PC-9 (cell line): ENCODE measurements at regions not wholly inside any gene's neighbourhood (a gene's known extent, or its start where the extent isn't known, plus 50 kb on each side); places are given as distances from the start of the nearest gene placed in this dataset.

Experiments used
- BruUV-seq: library from RNA; stranded (reverse); fragments of 400-500 nt; replicated peaks from 2 replicates; lab custom pipeline; 2021; lab: Mats Ljungman, UMichigan
- CTCF ChIA-PET: fragments of 300-600 bp; sonication (Branson Sonifier 250); formaldehyde crosslinking; loops from one replicate; lab custom pipeline; 2022; ENCODE audit warnings: antibody characterized with exemption; lab: Charles Lee
- POLR2A ChIA-PET: fragments of 300-600 bp; sonication (Branson Sonifier 250); formaldehyde crosslinking; loops from one replicate; lab custom pipeline; 2022; ENCODE audit warnings: antibody characterized with exemption; ENCODE audit not compliant: unreplicated experiment; lab: Charles Lee
- DNase-seq, 2 experiments: peaks; one replicate each; pipeline versions ENCODE4 v3.0.0 to v3.0.0-alpha.2; 2015 to 2022; ENCODE audit warnings: mixed read lengths in 1 of 2
- H2AFZ ChIP-seq: fragments of 200-600 bp; sonication (generic); 2 replicates; pipeline ENCODE4 v1.8.1; 2017; ENCODE audit warnings: antibody characterized with exemption
- H3F3A ChIP-seq: fragments of 200-600 bp; sonication (generic); 2 replicates; pipeline ENCODE4 v1.8.1; 2017; ENCODE audit warnings: antibody characterized with exemption, mild to moderate bottlenecking, low read depth; ENCODE audit not compliant: insufficient read depth
- H3K27ac ChIP-seq: fragments of 200-600 bp; sonication (generic); 2 replicates; pipeline ENCODE4 v1.6.1; 2016; ENCODE audit warnings: mixed run types
- H3K27me3 ChIP-seq: fragments of 200-600 bp; sonication (generic); 2 replicates; pipeline ENCODE4 v1.6.1; 2016; ENCODE audit warnings: low read depth, mixed run types; ENCODE audit not compliant: insufficient read depth
- H3K36me3 ChIP-seq: fragments of 200-600 bp; sonication (generic); 2 replicates; pipeline ENCODE4 v1.6.1; 2016; ENCODE audit warnings: low read depth, mixed run types
- H3K4me1 ChIP-seq: fragments of 200-600 bp; sonication (generic); replicated peaks from 2 replicates; pipeline ENCODE4 v1.6.1; 2016; ENCODE audit warnings: mixed run types; ENCODE audit not compliant: insufficient read depth
- H3K4me2 ChIP-seq: fragments of 200-600 bp; sonication (generic); 2 replicates; pipeline ENCODE4 v1.6.1; 2017; ENCODE audit warnings: mixed run types
- H3K4me3 ChIP-seq: fragments of 200-600 bp; sonication (generic); 2 replicates; pipeline ENCODE4 v1.6.1; 2016; ENCODE audit warnings: mixed run types
- H3K79me2 ChIP-seq: fragments of 200-600 bp; sonication (generic); 2 replicates; pipeline ENCODE4 v1.6.1; 2017; ENCODE audit warnings: low read depth, mixed run types
- H3K9me2 ChIP-seq: fragments of 200-600 bp; sonication (generic); 2 replicates; pipeline ENCODE4 v1.8.1; 2017; ENCODE audit warnings: mild to moderate bottlenecking; ENCODE audit not compliant: insufficient read depth
- H3K9me3 ChIP-seq: fragments of 200-600 bp; sonication (generic); 2 replicates; pipeline ENCODE4 v1.8.1; 2016; ENCODE audit warnings: low read depth; ENCODE audit not compliant: insufficient read depth
- H4K20me1 ChIP-seq: fragments of 200-600 bp; sonication (generic); 2 replicates; pipeline ENCODE4 v1.8.1; 2017; ENCODE audit not compliant: insufficient read depth
- EZH2 ChIP-seq: fragments of 200-600 bp; sonication (generic); IDR thresholded peaks from 2 replicates; pipeline ENCODE4 v1.8.0; 2017; ENCODE audit warnings: antibody characterized with exemption, low read depth
- intact Hi-C: fragments of 100-400 bp; cut with micrococcal nuclease; formaldehyde crosslinking; loops from one replicate; pipeline ENCODE4 v1.10.0; 2022; ENCODE audit not compliant: unreplicated experiment
- TF ChIP-seq, protein P1 (sequence below): fragments of 200-600 bp; sonication (generic); conservative IDR thresholded peaks from 2 replicates; pipeline ENCODE4 v1.6.1; 2017; ENCODE audit warnings: mixed run types, antibody characterized with exemption, mild to moderate bottlenecking, moderate library complexity

DNA sequence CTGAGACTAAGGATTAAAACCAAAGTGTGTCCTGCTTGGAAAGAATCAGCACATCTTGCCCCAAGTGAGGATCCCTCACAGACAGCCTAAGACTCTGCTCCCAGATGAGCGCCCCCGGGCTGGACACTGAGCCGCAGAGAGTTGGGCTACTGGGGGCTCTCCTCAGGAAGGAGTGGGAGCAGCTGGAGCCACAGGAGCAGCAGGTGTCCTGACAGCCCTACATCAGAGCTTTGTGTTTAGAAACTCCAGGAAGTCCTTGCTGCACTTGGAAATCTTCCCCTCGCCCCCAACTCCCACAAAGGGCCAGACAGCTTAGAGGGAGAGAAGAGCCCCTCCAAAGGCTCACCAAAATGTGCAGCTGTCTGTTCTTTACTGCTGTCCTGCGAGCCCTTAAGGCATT is 172.2 kb downstream of the HERPUD2 start:
- no TSS peak for BruUV-seq
- H3K27me3 ChIP-seq, result no peaks in the 10 kb centered on the region
- CTCF ChIA-PET, result no interaction called here
- intact Hi-C loops, result loop anchor here (5.0 kb wide), 2 partner anchors 335 to 450 kb away; no protein-coding TSS in a partner anchor
- peaks cover 13% of the 10 kb centered on the region for H3F3A ChIP-seq
- DNase-seq, result no peak
- H3K4me1 ChIP-seq, result peaks cover 21% of the 10 kb centered on the region
- no peaks in the 10 kb centered on the region for H3K36me3 ChIP-seq
- no peak overlapping the region for H2AFZ ChIP-seq
- 0 out of 2 replicates have a peak, but pooled peaks cover 4% of the 10 kb centered on the region for H3K9me3 ChIP-seq
- TF ChIP-seq, protein P1, sequence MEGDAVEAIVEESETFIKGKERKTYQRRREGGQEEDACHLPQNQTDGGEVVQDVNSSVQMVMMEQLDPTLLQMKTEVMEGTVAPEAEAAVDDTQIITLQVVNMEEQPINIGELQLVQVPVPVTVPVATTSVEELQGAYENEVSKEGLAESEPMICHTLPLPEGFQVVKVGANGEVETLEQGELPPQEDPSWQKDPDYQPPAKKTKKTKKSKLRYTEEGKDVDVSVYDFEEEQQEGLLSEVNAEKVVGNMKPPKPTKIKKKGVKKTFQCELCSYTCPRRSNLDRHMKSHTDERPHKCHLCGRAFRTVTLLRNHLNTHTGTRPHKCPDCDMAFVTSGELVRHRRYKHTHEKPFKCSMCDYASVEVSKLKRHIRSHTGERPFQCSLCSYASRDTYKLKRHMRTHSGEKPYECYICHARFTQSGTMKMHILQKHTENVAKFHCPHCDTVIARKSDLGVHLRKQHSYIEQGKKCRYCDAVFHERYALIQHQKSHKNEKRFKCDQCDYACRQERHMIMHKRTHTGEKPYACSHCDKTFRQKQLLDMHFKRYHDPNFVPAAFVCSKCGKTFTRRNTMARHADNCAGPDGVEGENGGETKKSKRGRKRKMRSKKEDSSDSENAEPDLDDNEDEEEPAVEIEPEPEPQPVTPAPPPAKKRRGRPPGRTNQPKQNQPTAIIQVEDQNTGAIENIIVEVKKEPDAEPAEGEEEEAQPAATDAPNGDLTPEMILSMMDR, result no peak
- TF ChIP-seq EZH2, result no peak
- no peaks in the 10 kb centered on the region for H4K20me1 ChIP-seq
- no peak overlapping the region for H3K27ac ChIP-seq
- POLR2A ChIA-PET, result no interaction called here
- no peaks in the 10 kb centered on the region for H3K79me2 ChIP-seq
- no peak overlapping the region for H3K4me3 ChIP-seq
- no peaks in the 10 kb centered on the region for H3K9me2 ChIP-seq
- no peak overlapping the region for H3K4me2 ChIP-seq

DNA sequence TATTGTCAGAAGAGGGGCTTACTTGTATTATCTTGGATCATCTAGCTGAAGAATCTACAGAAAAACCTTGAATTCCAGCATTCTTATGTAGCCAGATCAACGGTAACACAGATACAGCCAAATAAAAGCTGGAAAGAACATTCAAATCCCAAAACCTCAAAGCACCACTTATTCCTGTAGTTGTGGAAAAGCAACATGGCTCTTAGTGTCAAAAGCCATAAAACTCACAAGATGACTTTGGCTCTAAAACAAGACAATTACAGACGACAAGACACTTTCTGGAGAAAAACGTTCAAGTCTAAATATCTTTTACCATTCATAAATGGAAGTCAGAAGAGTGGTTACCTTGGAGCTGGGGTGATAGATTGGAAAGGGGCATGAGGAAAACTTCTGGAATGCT is 173.0 kb downstream of the HERPUD2 start:
- Histone ChIP-seq H3K4me2 (no peak overlapping the region), H3K9me2 (no peaks in the 10 kb centered on the region), H3K36me3 (no peaks in the 10 kb centered on the region), H3K27me3 (no peaks in the 10 kb centered on the region), H3F3A (peaks cover 13% of the 10 kb centered on the region), H3K4me3 (no peak overlapping the region), H3K79me2 (no peaks in the 10 kb centered on the region), H3K4me1 (peaks cover 21% of the 10 kb centered on the region), H2AFZ (no peak overlapping the region), H3K9me3 (0 out of 2 replicates have a peak, but pooled peaks cover 1% of the 10 kb centered on the region), H4K20me1 (no peaks in the 10 kb centered on the region), H3K27ac (no peak overlapping the region)
- no TSS peak for BruUV-seq
- CTCF ChIA-PET, result no interaction called here
- TF ChIP-seq, protein P1, result no peak
- POLR2A ChIA-PET, result no interaction called here
- intact Hi-C loops, result loop anchor here (5.0 kb wide), 2 partner anchors 335 to 450 kb away; no protein-coding TSS in a partner anchor
- no peak for DNase-seq

DNA sequence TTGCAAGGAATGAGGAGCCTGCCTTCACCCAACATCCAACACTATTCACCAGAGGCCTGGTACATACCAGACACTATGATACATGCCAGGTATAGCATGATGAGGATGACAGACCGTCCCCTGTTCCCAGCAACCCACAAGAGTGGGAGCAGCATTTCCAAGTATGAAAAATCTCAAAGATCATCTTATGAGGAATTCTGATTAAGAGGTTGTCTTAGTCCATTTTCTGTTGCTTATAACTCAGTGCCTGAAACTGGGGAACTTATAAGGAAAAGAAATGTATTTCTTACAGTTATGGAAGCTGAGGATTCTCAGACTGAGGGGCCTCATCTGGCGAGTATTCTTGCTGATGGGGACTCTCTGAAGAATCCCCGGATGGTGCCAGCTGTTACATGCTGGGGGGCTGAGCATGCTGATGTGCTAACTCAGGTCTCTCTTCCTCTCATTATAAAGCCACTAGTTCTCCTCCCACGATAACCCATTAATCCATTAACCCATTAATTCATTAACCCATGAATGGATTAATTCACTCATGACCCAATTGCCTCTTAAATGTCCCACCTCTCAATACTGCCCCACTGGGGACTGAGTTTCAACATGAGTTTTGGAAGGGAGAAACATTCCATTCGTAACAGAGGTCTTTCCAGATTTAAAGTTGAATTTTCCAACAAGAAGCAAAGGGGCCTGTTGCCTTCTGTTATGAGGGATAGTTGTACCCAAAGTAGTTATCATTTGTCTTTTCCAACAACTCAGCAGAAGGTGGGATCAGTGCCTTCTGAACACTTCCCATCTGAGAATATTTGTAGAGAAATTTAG is 173.9 kb downstream of the HERPUD2 start:
- intact Hi-C loops, result loop anchor here (1.0 to 5.0 kb wide), 3 partner anchors 96 to 449 kb away; no protein-coding TSS in a partner anchor
- TF ChIP-seq, protein P1, result no peak
- no peak for TF ChIP-seq EZH2
- POLR2A ChIA-PET, result no interaction called here
- H3K4me2 ChIP-seq, result no peak overlapping the region
- no peaks in the 10 kb centered on the region for H3K9me3 ChIP-seq
- no peaks in the 10 kb centered on the region for H3K36me3 ChIP-seq
- no peak overlapping the region for H3K27ac ChIP-seq
- H4K20me1 ChIP-seq, result no peaks in the 10 kb centered on the region
- no peaks in the 10 kb centered on the region for H3K79me2 ChIP-seq
- peaks cover 13% of the 10 kb centered on the region for H3F3A ChIP-seq
- no peak overlapping the region for H3K4me3 ChIP-seq
- H3K27me3 ChIP-seq, result no peaks in the 10 kb centered on the region
- no peaks in the 10 kb centered on the region for H3K9me2 ChIP-seq
- BruUV-seq, result no TSS peak
- no peak for DNase-seq
- CTCF ChIA-PET, result interaction anchor here (1.0 to 1.4 kb wide), 2 partner anchors 96 to 334 kb away, joined by 3 to 6 read pairs; no protein-coding TSS in a partner anchor
- H2AFZ ChIP-seq, result no peak overlapping the region
- peaks cover 21% of the 10 kb centered on the region for H3K4me1 ChIP-seq
